ENCODE measurements at regions not wholly inside any gene's neighbourhood (a gene's known extent, or its start where the extent isn't known, plus 50 kb on each side); places are given as distances from the start of the nearest gene placed in this dataset.
"Not testable (repeated sequence)": the region's sequence is repeated elsewhere in the genome, so short reads cannot be mapped to it uniquely, and the experiment has no call there.

DNA sequence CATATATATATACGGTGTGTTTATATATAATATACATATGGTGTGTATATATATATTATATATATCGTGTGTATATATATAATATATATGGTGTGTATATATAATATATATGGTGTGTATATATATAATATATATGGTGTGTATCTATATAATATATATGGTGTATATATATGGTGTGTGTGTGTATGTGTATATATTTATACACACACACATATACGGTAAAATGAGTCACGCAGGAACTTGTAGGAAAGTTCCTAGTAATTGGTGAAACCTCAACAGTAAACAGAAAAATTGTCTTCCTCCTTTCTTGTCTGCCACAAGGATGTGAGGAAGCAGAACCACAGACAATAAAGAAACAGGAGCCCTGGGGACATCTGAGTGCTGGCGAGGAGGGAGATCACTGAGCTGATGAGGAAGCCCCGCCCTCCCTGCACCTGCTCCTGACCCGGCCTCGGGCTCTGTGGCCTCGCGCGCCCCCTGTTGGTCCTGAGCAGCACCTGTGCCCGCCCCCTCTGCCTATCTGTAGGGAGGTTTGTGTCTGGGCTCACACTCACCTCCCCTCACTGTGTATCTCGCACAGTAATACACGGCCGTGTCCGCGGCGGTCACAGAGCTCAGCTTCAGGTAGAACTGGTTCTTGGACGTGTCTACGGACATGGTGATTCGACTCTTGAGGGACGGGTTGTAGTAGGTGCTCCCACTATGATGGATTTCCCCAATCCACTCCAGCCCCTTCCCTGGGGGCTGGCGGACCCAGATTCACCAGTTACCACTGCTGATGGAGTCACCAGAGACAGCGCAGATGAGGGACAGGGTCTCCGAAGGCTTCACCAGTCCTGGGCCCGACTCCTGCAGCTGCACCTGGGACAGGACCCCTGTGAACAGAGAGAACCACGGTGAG, 1079.4 kb downstream of the TMEM121 start:
- WGBS, 2 donors = 54 to 56% methylated on average over 27 of the region's 27 CpGs
- DNase-seq (no peak), ATAC-seq (ENCODE audit: low FRiP score) (no peak)
- H3K36me3 ChIP-seq (ENCODE audit: control insufficient read depth in 1 of 2, insufficient read depth in 2 of 2, low read length in 1 of 2) = no peaks in the 10 kb centered on the region
- H3K4me3 ChIP-seq (ENCODE audit: low read length in 2 of 2) = no peak overlapping the region
- intact Hi-C loops (cut with DNase I) = no loop called here
- no peaks in the 10 kb centered on the region for H3K4me1 ChIP-seq (ENCODE audit: control insufficient read depth in 1 of 2, insufficient read depth in 2 of 2, low read length in 2 of 2)
- H3K27ac ChIP-seq (ENCODE audit: low read depth in 1 of 2, low read length in 2 of 2) = no peak overlapping the region
- H3K27me3 ChIP-seq (ENCODE audit: control insufficient read depth in 1 of 2, insufficient read depth in 2 of 2, low read length in 1 of 2) = no peaks in the 10 kb centered on the region
- no peaks in the 10 kb centered on the region for H3K9me3 ChIP-seq (ENCODE audit: control insufficient read depth, low read length)

DNA sequence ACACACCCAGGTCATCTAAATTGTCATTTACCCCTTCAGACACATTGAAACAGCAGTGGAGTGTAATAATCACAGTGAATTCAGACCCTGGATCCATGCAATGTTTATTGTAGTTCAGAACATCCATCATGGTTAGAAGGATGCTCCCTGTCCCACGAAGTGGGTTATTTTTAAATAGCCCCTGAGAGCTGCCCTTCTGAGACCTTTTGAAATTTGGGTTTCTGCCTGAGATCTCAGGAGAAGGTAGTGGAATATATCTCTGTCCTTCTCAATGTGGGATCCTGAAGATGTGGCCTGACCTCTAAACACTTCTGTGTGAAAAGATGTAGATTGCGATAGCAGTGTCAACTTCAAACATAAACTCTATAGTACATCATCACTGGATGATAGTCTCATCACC, 1080.6 kb downstream of the TMEM121 start:
- Histone ChIP-seq H3K27me3 (ENCODE audit: control insufficient read depth in 1 of 2, insufficient read depth in 2 of 2, low read length in 1 of 2) (no peaks in the 10 kb centered on the region), H3K4me1 (ENCODE audit: control insufficient read depth in 1 of 2, insufficient read depth in 2 of 2, low read length in 2 of 2) (no peaks in the 10 kb centered on the region), H3K36me3 (ENCODE audit: control insufficient read depth in 1 of 2, insufficient read depth in 2 of 2, low read length in 1 of 2) (no peaks in the 10 kb centered on the region), H3K27ac (ENCODE audit: low read depth in 1 of 2, low read length in 2 of 2) (no peak overlapping the region), H3K4me3 (ENCODE audit: low read length in 2 of 2) (no peak overlapping the region), H3K9me3 (ENCODE audit: control insufficient read depth, low read length) (no peaks in the 10 kb centered on the region)
- intact Hi-C loops (cut with DNase I) = no loop called here
- ATAC-seq (ENCODE audit: low FRiP score) = no peak
- WGBS, 2 donors = 48 to 58% methylated on average over 2 of the region's 2 CpGs
- DNase-seq = no peak

GRCh38 chr14:106610691-106611090, 1084.3 kb downstream of the TMEM121 start:
- no peaks in the 10 kb centered on the region for H3K4me1 ChIP-seq (ENCODE audit: control insufficient read depth in 1 of 2, insufficient read depth in 2 of 2, low read length in 2 of 2)
- no peak for ATAC-seq (ENCODE audit: low FRiP score)
- H3K4me3 ChIP-seq (ENCODE audit: low read length in 2 of 2) = no peak overlapping the region
- H3K27ac ChIP-seq (ENCODE audit: low read depth in 1 of 2, low read length in 2 of 2) = no peak overlapping the region
- intact Hi-C loops (cut with DNase I) = no loop called here
- no peaks in the 10 kb centered on the region for H3K9me3 ChIP-seq (ENCODE audit: control insufficient read depth, low read length)
- no peaks in the 10 kb centered on the region for H3K36me3 ChIP-seq (ENCODE audit: control insufficient read depth in 1 of 2, insufficient read depth in 2 of 2, low read length in 1 of 2)
- DNase-seq = no peak
- 53 to 54% methylated on average over 4 of the region's 4 CpGs for WGBS, 2 donors
- H3K27me3 ChIP-seq (ENCODE audit: control insufficient read depth in 1 of 2, insufficient read depth in 2 of 2, low read length in 1 of 2) = no peaks in the 10 kb centered on the region

DNA sequence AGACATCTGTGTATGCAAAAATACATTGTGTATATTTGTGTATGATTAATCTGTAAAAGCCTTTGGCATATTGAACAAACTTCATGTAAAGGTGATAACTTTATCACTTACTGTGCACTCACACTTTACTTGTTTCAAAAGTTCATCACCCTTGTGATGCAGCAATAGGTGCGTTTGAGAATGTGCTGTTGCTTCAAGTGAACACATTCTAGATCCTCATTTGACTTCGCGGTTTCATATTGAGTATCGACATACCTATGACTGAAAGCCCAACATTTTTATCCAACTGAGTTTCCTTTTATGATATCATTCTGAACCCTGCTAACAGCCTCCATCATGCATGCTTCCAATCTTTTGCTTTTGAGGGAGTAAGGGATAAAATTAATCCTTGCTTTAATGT, 1086.9 kb downstream of the TMEM121 start:
- H3K36me3 ChIP-seq (ENCODE audit: control insufficient read depth in 1 of 2, insufficient read depth in 2 of 2, low read length in 1 of 2) = no peaks in the 10 kb centered on the region
- H3K4me3 ChIP-seq (ENCODE audit: low read length in 2 of 2) = no peak overlapping the region
- peaks cover 1% of the 10 kb centered on the region for H3K9me3 ChIP-seq (ENCODE audit: control insufficient read depth, low read length)
- no peaks in the 10 kb centered on the region for H3K4me1 ChIP-seq (ENCODE audit: control insufficient read depth in 1 of 2, insufficient read depth in 2 of 2, low read length in 2 of 2)
- H3K27ac ChIP-seq (ENCODE audit: low read depth in 1 of 2, low read length in 2 of 2) = no peak overlapping the region
- no peak for DNase-seq
- intact Hi-C loops (cut with DNase I) = no loop called here
- WGBS, 2 donors = 57% methylated on average over 4 of the region's 4 CpGs
- H3K27me3 ChIP-seq (ENCODE audit: control insufficient read depth in 1 of 2, insufficient read depth in 2 of 2, low read length in 1 of 2) = no peaks in the 10 kb centered on the region
- ATAC-seq (ENCODE audit: low FRiP score) = no peak

- DNase-seq = peak in 1 of 2 donors; percentile 62
- H3K27ac ChIP-seq (ENCODE audit: low read depth in 1 of 2, low read length in 2 of 2); intact Hi-C loops (cut with DNase I); H3K4me1 ChIP-seq (ENCODE audit: control insufficient read depth in 1 of 2, insufficient read depth in 2 of 2, low read length in 2 of 2); H3K36me3 ChIP-seq (ENCODE audit: control insufficient read depth in 1 of 2, insufficient read depth in 2 of 2, low read length in 1 of 2); H3K4me3 ChIP-seq (ENCODE audit: low read length in 2 of 2); ATAC-seq (ENCODE audit: low FRiP score); H3K9me3 ChIP-seq (ENCODE audit: control insufficient read depth, low read length); H3K27me3 ChIP-seq (ENCODE audit: control insufficient read depth in 1 of 2, insufficient read depth in 2 of 2, low read length in 1 of 2): not testable (repeated sequence)
- WGBS, 2 donors = 46 to 50% methylated on average over 8 to 9 of the region's 9 CpGs
Measured at GRCh38 chr14:106618471-106618951, 1092.1 kb downstream of the TMEM121 start.

- DNase-seq = no peak
- no peak overlapping the region for H3K27ac ChIP-seq (ENCODE audit: low read depth in 1 of 2, low read length in 2 of 2)
- no peak for ATAC-seq (ENCODE audit: low FRiP score)
- no peak overlapping the region for H3K4me3 ChIP-seq (ENCODE audit: low read length in 2 of 2)
- no peaks in the 10 kb centered on the region for H3K27me3 ChIP-seq (ENCODE audit: control insufficient read depth in 1 of 2, insufficient read depth in 2 of 2, low read length in 1 of 2)
- H3K36me3 ChIP-seq (ENCODE audit: control insufficient read depth in 1 of 2, insufficient read depth in 2 of 2, low read length in 1 of 2) = no peaks in the 10 kb centered on the region
- peaks cover 1% of the 10 kb centered on the region for H3K9me3 ChIP-seq (ENCODE audit: control insufficient read depth, low read length)
- intact Hi-C loops (cut with DNase I) = no loop called here
- no peaks in the 10 kb centered on the region for H3K4me1 ChIP-seq (ENCODE audit: control insufficient read depth in 1 of 2, insufficient read depth in 2 of 2, low read length in 2 of 2)
- WGBS, 2 donors = 2 to 13% methylated on average over 1 of the region's 1 CpG
Measured at GRCh38 chr14:106619606-106620005, 1093.2 kb downstream of the TMEM121 start.

DNA sequence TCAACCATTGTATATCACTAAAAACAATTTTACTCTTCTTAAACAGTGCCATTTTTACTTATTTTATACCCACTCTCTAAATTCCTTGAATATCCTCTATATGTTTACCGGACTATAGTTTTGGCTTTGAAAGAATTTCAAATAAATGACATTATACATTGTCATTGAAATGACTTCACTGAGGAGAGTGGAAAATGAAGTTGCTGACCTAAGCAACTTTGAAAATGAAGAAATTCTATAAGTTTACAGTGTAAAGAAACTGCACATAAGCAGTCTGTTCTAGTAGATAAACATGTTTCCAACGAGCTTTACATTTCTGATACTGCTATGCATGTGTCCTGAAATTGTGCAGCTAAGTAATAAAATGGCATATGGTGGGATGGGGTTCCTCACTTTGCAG, 1094.0 kb downstream of the TMEM121 start:
- intact Hi-C loops (cut with DNase I) = no loop called here
- 57 to 61% methylated on average over 2 of the region's 2 CpGs for WGBS, 2 donors

GRCh38 chr14:106622200-106622745, 1095.9 kb downstream of the TMEM121 start:
- WGBS, 2 donors = 58 to 63% methylated on average over 12 of the region's 12 CpGs
- Histone ChIP-seq H3K36me3 (ENCODE audit: control insufficient read depth in 1 of 2, insufficient read depth in 2 of 2, low read length in 1 of 2) (no peaks in the 10 kb centered on the region), H3K27ac (ENCODE audit: low read depth in 1 of 2, low read length in 2 of 2) (no peak overlapping the region), H3K4me3 (ENCODE audit: low read length in 2 of 2) (no peak overlapping the region), H3K4me1 (ENCODE audit: control insufficient read depth in 1 of 2, insufficient read depth in 2 of 2, low read length in 2 of 2) (no peaks in the 10 kb centered on the region), H3K9me3 (ENCODE audit: control insufficient read depth, low read length) (no peaks in the 10 kb centered on the region), H3K27me3 (ENCODE audit: control insufficient read depth in 1 of 2, insufficient read depth in 2 of 2, low read length in 1 of 2) (no peaks in the 10 kb centered on the region)
- intact Hi-C loops (cut with DNase I) = no loop called here
- ATAC-seq (ENCODE audit: low FRiP score) = no peak
- DNase-seq = no peak

More for the DNA sequence above, 1094.0 kb downstream of the TMEM121 start:
- Histone ChIP-seq H3K9me3 (ENCODE audit: control insufficient read depth, low read length) (peaks cover 1% of the 10 kb centered on the region), H3K4me3 (ENCODE audit: low read length in 2 of 2) (no peak overlapping the region), H3K27me3 (ENCODE audit: control insufficient read depth in 1 of 2, insufficient read depth in 2 of 2, low read length in 1 of 2) (no peaks in the 10 kb centered on the region), H3K36me3 (ENCODE audit: control insufficient read depth in 1 of 2, insufficient read depth in 2 of 2, low read length in 1 of 2) (no peaks in the 10 kb centered on the region), H3K27ac (ENCODE audit: low read depth in 1 of 2, low read length in 2 of 2) (no peak overlapping the region), H3K4me1 (ENCODE audit: control insufficient read depth in 1 of 2, insufficient read depth in 2 of 2, low read length in 2 of 2) (no peaks in the 10 kb centered on the region)
- ATAC-seq (ENCODE audit: low FRiP score) (no peak), DNase-seq (no peak)

DNA sequence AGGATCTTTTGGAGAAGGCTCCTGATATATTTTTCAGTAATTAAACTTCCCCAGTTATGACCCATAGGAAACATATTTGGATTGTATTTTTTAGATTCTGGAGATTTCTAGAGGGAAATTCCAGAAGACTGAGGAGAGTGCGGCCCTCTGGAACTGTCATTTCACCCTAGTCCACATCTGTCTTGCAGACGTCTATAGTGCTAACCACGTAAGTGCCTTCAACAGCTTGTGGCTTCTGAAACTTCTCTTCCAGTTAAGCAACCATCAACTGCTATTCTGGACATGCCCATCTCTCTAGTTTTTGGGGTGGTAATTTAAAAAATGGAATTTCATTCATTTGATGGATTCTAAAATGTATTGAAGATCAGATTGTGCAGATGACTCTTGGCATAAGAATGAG, 1098.8 kb downstream of the TMEM121 start:
- intact Hi-C loops (cut with DNase I) = no loop called here
- Histone ChIP-seq H3K36me3 (ENCODE audit: control insufficient read depth in 1 of 2, insufficient read depth in 2 of 2, low read length in 1 of 2) (no peaks in the 10 kb centered on the region), H3K27ac (ENCODE audit: low read depth in 1 of 2, low read length in 2 of 2) (no peak overlapping the region), H3K4me3 (ENCODE audit: low read length in 2 of 2) (no peak overlapping the region), H3K4me1 (ENCODE audit: control insufficient read depth in 1 of 2, insufficient read depth in 2 of 2, low read length in 2 of 2) (no peaks in the 10 kb centered on the region), H3K27me3 (ENCODE audit: control insufficient read depth in 1 of 2, insufficient read depth in 2 of 2, low read length in 1 of 2) (no peaks in the 10 kb centered on the region), H3K9me3 (ENCODE audit: control insufficient read depth, low read length) (no peaks in the 10 kb centered on the region)
- no peak for ATAC-seq (ENCODE audit: low FRiP score)
- DNase-seq = no peak
- 69 to 78% methylated on average over 3 of the region's 3 CpGs for WGBS, 2 donors
